Lower leg skin (tissue), 3 donors: ENCODE measurements at regions not wholly inside any gene's neighbourhood (a gene's known extent, or its start where the extent isn't known, plus 50 kb on each side); places are given as distances from the start of the nearest gene placed in this dataset.

Experiments used
- CTCF ChIP-seq, 3 donors: fragments of 450-650 bp; IDR thresholded peaks; one replicate each; pipeline ENCODE4 v1.5.1; 2016; ENCODE audit warnings: antibody characterized with exemption in 3 of 3, mild to moderate bottlenecking in 3 of 3, moderate library complexity in 2 of 3
- POLR2A ChIP-seq, 2 donors: fragments of 450-650 bp; IDR thresholded peaks; one replicate each; pipeline ENCODE4 v1.6.1; 2016 to 2017; ENCODE audit warnings: antibody characterized with exemption in 2 of 2, mild to moderate bottlenecking in 1 of 2, moderate library complexity in 1 of 2

- no peak for TF ChIP-seq CTCF (IDR thresholded peaks at IDR 0.05)
- no peak for TF ChIP-seq POLR2A (IDR thresholded peaks at IDR 0.05)
These were observed 55.0 kb upstream of the LAMA1 start for GRCh38 chr18:7172611-7173010.
